ENCODE measurements at regions not wholly inside any gene's neighbourhood (a gene's known extent, or its start where the extent isn't known, plus 50 kb on each side); places are given as distances from the start of the nearest gene placed in this dataset.

DNA sequence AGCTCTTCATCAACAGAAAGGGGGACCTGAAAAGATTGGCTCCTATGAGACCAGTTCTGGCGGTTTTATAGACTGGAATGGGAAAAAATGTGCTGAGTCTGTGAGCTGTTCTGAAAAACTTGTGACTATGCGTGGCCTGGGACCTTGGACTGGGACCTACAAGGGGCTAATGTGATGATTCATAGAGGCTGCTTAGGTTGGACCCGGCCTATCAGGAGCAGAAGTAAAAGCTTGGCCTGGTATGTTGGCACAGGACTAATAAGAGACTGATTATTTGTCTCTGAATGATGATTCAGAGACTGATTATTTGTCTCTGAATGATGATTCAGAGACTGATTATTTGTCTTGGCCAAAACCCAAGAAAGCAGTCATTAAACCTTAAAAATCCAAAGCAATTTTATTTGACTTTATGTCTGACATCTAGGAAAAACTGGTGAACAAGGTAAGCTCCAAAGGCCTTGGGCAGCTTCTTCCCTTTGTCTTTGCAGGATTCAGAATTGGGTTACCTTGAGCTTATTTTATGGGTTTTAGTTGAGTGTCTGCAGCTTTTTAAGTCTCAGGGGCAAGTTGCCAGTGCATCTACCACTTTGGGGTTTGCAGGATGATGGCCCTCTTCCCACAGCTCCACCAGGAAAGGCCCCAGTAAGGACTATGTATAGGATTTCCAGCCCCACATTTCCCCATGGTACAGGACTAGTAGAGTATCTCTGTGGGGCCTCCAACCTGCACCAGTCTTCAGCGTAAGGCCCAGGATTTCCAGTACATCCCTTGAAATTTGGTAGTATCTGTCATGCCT is 390.3 kb downstream of the KDM5D start:
- DNase-seq, result no peak

DNA sequence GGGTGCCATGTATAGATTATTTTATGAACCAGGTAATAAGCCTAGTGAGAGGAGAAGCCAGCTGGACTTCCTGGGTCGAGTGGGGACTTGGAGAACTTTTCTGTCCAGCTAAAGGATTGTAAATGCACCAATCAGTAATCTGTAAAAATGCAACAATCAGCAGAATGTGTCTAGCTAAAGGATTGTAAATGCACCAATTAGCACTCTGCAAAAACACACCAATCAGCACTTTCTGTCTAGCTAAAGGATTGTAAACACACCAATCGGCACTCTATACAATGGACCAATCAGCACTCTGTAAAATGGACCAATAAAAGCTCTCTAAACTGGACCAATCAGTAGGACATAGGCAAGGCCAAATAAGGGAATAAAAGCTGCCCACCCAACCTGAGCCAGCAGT is 392.9 kb downstream of the KDM5D start:
- no peak for DNase-seq

DNA sequence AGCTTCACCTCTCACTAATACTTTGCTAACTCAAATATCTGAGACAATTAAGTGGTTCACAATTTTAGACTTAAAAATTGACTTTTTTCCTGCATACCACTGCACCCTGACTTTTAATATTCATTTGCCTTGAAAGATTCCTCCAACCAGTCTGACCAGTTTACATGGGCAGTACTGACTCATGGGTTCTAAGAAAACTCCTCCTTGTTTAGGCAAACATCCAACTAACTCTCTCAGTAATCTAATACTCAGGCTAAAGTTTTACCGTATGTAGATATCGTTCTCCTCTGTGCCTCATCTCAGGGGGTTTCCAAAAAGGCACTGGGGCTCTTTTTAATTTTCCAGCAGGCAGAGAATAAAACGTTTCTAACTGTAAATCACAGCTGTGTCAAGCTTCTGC is 422.8 kb downstream of the KDM5D start:
- DNase-seq, result no peak

DNA sequence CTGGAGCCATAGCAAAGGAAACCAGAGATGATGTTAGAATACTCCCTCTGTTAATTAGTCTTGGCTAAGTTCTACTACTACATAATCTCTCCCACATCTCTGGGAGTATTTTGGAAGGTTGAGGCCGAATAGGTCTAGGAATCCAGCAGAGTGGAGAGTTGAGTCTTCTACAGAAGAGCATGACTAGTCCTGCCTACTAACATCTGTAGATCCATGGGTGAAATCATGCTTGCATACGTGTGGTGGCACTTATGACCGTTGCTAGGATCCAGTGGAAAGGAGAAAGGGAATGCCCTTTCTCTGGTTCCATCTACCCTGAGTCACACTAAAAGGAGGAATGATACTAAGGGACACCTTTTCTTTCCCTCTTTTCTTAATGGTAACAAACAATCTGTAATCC is 425.4 kb downstream of the KDM5D start:
- DNase-seq, result no peak

DNA sequence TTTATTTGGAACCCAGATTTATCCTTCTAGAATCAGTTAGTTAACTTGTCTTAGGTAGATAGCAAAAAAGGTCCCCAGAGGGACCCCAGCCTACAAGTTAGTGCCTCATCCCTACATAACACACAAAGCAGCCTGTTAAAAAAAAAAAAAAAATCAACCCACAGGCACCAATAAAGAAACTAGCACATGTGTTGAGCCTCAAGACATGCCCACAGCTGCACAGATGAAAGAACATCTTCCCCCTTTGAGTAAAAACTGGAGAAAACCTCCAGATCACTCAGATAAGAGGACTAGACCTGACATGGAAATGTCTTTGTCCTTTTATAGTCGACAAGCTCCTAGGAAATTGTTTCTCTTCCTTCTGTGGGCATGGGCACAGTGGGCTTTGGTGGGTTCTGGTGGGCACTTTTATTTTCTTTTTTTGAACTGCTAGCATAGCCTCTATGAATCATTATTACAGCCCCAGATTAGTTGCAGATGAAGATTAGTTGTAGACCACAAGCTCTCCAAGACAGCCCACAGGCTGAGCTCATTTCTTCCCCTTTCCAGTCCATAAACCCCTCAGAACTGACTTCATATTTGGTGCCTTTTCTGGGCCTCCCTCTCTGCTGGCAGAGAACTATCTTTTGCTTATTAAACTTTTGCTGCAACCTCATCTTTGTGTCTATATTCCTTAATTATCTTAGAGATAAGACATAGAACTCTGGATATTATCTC is 427.1 kb downstream of the KDM5D start:
- no peak for DNase-seq

DNA sequence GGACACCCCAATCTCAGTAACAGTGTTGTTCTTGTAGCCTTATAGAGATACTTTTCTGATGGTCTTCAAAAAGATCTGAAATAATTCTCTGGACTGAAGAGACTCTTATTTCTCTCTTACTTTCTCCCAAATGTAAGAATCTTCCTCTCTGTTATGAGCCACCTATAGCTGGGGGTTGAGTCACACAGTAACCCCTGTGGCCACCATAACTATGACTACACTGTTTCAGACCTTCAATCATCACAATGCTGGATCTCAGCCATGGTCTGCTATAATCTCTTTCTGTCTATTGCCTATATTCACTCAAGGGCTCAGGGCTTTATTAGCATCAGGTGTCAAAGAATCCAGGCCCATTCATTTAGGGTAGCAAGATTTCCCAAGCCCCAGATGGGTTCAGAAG is 436.9 kb downstream of the KDM5D start:
- no peak for DNase-seq

DNA sequence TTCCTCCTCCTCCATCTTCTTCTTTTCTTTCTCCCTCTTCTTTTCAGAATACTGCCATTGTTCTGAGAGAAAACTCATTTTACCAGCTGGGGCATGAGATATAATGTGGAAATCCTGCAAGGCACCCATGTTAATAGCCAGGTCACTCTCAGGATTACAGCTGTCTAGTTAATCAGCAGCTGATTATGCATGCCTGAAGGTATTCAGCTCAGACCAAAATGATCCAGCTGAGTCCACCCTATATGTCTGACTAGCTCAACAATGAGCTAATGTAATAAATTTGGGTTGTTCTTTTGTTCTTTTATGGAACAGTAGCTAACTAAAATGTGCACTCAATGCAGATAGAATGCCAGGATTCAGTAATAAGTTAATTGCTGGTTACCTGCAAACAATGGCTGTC is 441.4 kb downstream of the KDM5D start:
- DNase-seq, result no peak

DNA sequence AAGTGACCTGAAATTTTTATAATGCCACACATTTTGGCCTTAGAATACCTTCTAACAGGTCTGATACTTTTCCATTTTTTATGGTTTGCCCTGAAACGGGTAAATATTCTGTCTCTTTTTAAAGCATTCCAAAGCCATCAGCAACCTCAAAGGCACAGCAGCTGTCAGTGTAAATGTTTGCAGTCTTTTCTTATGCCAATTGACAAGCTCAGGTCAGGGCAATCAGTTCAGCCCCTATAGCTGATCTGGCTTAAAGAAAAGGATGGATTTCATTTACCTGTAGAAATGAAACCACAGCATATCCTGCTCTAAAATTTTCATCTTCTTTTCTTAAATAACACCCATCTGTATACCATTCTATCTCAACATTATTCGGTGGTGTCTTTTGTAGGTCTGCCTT is 453.6 kb downstream of the KDM5D start:
- no peak for DNase-seq

DNA sequence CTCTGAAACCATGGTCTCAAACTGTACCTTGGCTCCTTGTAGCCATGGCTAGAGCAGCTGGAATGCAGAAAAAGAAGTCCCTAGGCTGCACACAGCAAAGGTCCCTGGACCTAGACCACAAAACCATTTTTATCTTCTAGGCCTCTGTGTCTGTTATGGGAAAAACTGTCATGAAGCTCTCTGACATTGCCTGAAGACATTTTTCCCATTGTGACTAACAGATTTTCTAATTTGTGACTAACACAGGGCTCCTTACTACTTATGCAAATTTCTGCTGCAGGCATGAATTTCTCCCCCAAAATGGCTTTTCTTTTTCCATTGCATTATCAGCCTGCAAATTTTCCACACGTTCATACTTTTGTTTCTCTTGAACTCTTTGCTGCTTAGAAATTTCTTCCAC is 470.4 kb downstream of the KDM5D start:
- DNase-seq, result no peak

DNA sequence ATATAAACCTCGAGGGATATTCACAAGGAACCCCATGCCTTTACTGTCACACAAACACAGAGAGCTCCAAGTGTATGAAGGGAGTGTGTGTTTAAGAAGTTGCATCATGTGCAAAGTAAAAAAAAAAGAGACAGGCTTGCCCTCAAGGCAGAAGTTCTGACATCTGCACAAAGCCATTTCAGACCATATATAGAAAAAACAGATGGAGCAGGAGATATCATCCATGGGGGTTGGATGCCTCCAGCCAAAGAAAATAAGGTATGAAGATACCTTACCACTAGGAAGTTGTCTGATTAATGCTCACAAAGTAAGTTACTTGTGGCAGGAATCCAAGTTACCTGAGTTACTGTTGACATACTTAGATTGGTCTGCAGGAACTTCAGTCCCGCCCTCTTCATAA is 476.2 kb downstream of the KDM5D start:
- DNase-seq, result no peak

DNA sequence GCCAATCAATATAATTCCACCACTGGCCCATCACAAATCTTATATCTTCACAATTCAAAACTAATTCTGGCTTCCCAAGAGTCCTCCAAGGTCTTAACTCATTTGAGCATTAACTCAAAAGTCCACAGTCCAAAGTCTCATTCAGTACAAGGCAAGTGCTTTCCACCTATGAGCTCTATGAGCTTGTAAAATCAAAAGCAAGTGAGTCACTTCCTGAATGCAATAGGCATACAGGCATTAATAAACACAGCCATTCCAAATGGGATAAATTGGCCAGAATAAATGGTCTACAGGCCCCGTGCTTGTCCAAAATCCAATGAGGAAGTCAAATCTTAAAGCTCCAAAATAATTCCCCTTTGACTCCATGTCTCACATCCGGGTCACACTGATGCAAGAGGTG is 479.1 kb downstream of the KDM5D start:
- no peak for DNase-seq

DNA sequence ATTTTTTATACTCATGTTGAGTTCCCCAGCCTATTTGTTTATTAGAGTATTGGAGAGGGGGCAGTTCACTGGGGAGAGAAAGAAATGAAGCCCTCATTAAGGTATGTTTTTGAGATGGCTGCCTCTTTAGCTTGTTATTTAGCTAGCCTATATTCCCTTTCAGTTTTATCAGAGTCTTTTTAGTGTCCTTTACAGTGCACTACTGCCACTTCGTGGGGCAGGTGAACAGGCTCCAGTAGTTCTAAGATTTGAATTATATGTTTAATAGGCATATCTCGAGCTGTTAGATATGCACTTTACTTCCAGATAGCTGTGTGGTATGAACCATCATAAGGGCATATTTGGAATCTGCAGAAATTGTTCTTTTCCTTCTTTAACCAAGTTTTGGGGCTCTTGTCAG is 482.2 kb downstream of the KDM5D start:
- DNase-seq, result no peak

DNA sequence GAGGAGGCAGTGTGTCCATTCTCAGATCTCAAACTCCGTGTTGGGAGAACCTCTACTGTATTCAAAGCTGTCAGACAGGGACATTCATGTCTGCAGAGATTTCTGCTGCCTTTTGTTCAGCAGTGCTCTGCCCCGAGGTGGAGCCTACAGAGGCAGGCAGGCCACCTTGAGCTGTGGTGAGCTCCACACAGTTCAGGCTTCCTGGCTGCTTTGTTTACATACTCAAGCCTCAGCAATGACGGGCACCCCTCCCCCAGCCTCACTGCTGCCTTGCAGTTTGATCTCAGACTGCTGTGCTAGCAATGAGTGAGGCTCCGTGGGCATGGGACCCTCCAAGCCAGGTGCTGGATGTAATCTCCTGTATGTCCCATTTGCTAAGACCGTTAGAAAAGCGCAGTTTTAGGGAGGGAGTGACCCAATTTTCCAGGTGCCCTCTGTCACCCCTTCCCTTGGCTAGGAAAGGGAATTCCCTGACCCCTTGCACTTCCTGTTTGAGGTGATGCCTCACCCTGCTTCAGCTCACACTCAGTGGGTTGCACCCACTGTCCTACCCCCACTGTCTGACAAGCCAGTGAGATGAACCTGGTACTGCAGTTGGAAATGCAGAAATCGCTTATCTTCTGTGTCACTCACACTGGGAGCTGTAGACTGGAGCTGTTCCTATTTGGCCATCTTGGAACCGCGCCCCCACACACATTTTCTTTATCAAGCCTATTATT is 458.9 kb upstream of the HSFY2 start:
- no peak for DNase-seq

DNA sequence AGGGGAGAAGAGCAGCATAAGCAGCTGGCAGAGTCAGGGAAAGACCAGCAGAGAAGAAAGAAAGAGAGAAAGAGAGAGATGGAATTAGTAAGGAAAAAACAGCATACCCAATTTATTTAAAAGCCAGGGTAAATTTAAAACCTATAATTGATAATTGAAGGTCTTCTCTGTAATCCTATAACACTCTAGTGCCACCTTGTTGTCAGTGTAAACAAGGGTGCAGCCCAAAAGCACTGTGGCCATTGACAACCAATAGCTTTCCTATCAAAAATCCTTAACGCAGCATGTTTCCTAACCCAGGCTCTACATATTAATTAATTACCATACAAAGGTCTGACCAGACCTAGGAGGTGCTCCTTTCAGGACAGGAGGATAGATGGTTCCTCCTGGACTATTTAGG is 447.2 kb upstream of the HSFY2 start:
- DNase-seq, result no peak

DNA sequence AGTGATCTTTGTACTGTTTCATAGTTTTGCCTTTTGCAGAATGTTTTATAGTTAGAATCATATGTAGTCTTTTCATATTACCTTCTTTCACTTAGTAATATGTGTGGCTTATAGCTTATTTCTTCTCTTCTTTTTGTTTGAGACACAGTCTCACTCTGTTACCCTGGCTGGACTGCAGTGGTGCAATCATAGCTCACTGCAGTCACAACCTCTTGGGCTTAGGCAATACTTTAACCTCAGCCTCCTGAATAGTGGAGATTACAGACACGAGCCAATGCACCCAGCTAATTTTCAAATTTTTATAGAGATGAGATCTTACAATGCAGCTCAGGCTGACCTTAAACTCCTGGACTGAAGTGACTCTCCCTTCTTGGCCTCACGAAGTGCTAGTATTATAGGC is 435.4 kb upstream of the HSFY2 start:
- DNase-seq, result no peak

DNA sequence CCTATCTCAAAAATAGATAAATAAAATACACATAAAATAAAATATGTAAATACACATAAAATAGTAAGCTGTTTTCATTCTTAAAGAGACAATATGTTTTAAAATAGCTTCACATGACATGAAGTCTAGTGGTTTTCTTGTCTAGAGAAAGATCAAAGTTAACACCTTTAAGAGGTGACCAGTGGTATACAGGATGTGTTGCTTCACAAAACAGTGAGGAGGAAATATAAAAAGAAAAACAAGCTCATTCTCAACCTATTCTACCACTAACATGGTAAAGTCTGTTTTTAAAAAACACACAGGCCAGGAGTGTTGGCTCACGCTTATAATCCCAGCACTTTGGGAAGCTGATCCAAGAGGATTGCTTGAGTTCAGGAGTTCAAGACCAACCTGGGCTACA is 433.5 kb upstream of the HSFY2 start:
- DNase-seq, result no peak

DNA sequence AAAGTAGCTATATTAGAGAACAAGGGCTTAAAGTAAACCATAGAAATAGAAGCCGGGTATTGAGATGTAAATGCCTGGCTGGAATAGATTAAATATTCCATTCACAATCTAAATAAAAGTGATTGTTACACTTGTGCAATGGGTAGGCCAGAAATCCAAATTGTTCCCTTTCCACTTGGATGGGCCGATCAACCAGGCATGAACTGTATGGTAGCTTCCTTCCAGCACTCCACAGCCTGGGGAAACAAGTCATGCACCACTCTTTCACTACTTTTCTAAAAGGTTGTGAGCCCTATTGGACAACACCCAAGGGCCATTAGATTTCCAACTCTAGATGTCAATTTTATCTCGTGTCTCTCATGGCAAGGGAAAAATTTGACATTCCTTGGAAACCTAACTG is 407.3 kb upstream of the HSFY2 start:
- DNase-seq, result no peak

DNA sequence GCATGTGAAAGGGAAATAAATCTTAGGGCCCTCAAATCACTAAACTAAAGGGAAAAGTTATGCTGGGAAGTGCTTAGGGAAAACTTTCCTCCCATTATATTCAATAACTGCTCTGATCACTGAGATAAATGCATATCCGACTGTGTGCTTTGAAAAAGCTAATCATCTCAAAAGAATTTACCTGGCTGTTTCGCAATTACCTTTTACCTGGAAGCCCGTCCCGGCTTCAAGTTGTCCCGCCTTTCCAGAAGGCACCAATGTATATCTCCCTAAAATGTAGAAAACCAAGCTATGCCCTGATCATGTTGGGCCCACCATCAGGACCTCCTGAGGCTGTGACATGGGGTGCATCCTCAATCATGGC is 394.6 kb upstream of the HSFY2 start:
- DNase-seq, result no peak

DNA sequence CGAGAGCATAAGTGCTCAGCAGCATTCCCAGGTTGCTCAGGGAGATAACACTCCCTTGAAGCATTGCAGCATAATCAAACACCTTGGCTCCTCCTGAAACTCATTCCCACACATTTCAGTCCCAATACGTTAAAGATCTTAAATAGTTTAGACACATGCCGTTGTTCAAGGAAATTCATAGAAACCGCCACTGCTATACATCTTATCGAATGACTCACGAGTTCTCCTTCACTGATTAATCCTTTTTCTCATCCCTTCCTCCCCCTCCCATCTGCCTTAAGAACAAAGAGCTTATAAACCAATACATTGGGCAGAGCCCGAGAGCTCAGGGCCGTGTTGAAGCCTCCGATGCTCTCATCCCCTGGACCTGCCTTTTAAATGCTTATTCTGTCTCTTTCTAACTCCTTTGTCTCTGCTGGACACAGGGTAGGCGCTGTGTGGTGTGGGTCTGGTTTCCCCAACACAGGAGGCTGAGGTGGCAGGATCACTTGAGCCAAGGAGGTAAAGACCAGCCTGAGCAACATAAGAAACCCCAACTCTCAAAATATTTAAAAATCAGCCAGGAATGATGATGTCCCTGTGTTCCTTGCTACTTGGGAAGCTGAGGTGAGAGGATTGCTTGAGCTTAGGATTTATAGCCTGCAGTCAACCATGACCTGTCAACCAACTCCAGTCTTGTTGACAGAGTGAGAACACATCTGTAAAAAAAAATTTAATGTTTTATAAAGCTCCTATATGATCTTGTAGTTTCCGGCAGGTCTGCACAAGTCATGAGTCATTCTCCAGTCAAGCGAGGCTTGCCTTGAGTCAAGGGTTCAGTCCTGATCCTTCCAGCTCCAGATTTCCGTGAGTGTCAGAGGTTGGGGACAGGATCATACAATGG is 394.0 kb upstream of the HSFY2 start:
- DNase-seq, result no peak

DNA sequence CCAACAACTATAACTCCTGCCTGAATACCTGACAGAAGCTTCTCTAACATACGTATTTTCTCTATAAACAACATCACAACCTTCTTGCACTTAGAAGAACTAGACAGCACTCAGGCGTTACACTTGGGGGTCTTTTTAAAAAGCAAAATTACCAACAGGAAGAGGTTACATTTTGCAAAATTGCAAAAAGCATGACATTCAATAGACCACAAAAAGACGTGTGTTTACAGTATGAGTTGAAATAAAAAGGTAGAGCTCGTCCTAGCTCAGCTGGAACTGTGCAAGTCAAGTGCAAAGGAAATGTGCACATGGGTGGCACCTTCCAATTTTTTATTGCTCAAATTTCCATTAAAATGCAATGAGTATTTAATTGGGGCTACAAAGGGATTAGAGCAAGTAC is 375.2 kb upstream of the HSFY2 start:
- DNase-seq, result no peak

DNA sequence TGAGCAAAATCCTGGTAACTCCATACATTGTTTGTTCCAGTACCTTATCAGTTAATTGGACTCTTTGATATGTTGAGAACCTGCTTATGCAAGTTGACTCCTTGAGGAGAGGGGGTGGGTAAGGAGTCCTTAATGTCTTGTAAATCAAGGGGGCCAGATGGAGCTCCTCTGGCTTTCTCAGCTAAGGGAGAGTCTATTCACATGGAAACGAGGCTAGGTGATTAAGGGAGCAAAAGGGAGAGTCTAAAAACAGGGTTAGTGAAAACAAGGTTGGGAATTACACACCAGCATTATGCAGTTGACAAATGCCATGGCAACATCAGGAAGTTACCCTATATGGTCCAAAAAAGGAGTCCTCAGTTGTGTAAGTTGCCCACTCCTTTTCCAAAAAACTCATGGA is 372.8 kb upstream of the HSFY2 start:
- no peak for DNase-seq

DNA sequence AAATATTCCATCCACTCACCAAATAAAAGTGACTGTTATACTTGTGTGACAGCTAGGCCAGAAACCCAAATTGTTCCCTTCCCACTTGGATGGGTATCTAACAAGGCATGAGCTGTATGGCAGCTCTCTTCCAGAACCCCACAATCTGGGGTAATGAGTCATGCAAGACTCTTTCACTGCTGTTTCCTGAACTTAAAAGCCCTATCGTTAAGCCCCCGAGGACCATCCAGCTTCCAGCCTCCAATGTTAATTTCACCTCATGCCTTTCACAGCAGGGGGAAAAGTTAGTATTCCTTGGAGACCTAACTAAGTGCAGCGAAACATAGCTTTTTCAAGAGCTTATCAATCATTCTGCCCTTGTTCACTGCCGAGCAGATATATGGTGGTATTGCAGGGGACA is 368.6 kb upstream of the HSFY2 start:
- DNase-seq, result no peak

DNA sequence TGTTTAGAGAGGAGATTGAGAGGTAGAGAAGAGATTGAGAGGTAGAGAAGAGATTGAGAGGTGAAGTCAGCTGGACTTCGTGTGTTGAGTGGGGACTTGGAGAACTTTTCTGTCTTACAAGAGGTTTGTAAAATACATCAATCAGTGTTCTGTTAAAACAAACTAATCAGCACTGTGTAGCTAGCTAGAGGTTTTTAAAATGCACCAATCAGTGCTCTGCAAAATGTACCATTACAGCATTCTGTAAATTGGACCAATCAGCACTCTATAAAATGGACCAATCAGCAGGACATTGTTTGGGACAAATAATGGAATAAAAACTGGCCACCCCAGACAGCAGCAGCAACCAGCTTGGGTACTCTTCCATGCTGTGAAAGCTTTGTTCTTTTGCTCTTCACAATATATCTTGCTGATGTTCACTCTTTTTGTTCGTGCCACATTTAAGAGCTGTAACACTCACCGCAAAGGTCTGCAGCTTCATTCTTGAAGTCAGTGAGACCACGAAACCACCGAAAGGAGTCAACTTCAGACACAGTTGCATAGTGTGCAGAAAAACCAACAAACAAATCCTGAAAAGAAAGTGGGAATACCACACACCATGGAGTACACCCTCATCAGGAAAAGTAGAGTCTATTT is 366.9 kb upstream of the HSFY2 start:
- no peak for DNase-seq

All from left hindlimb (tissue), 1 donor.